Skin of body (tissue), 1 donor: ENCODE measurements at regions not wholly inside any gene's neighbourhood (a gene's known extent, or its start where the extent isn't known, plus 50 kb on each side); places are given as distances from the start of the nearest gene placed in this dataset.
"Not testable (repeated sequence)": the region's sequence is repeated elsewhere in the genome, so short reads cannot be mapped to it uniquely, and the experiment has no call there.

Experiments
- DNase-seq: peaks from one replicate; lab custom pipeline; 2025; lab: John Stamatoyannopoulos, UW

GRCh38 chr13:64718116-64718515, 2512.0 kb downstream of the PCDH9 start:
- DNase-seq, result no peak

- DNase-seq, result no peak
Observed at GRCh38 chr13:64716936-64717335, 2513.2 kb downstream of the PCDH9 start.

GRCh38 chr13:64709079-64709478, 2521.1 kb downstream of the PCDH9 start:
- DNase-seq, result no peak

GRCh38 chr13:64704121-64704649, 2526.0 kb downstream of the PCDH9 start:
- DNase-seq, result no peak

- DNase-seq, result no peak
Observed at GRCh38 chr13:64697226-64697625, 2532.9 kb downstream of the PCDH9 start.

- no peak for DNase-seq
Observed at GRCh38 chr13:64688893-64689677, 2541.1 kb downstream of the PCDH9 start.

- DNase-seq, result not testable (repeated sequence)
Observed at GRCh38 chr13:64686536-64686935, 2543.6 kb downstream of the PCDH9 start.

- DNase-seq, result no peak
Observed at GRCh38 chr13:64684685-64685431, 2545.3 kb downstream of the PCDH9 start.

- no peak for DNase-seq
Observed at GRCh38 chr13:64684108-64684507, 2546.0 kb downstream of the PCDH9 start.

- DNase-seq, result no peak
Observed at GRCh38 chr13:64680739-64681138, 2549.4 kb downstream of the PCDH9 start.

GRCh38 chr13:64675255-64675892, 2554.8 kb downstream of the PCDH9 start:
- no peak for DNase-seq

- no peak for DNase-seq
Observed at GRCh38 chr13:64674126-64674525, 2556.0 kb downstream of the PCDH9 start.

- DNase-seq, result no peak
Observed at GRCh38 chr13:64672751-64673150, 2557.4 kb downstream of the PCDH9 start.

- DNase-seq, result no peak
Observed at GRCh38 chr13:64662887-64663593, 2567.1 kb downstream of the PCDH9 start.

GRCh38 chr13:64648293-64648692, 2581.8 kb downstream of the PCDH9 start:
- DNase-seq, result no peak

- no peak for DNase-seq
Observed at GRCh38 chr13:64643066-64643465, 2587.1 kb downstream of the PCDH9 start.

GRCh38 chr13:64640002-64640401, 2590.1 kb downstream of the PCDH9 start:
- DNase-seq, result no peak

- no peak for DNase-seq
Observed at GRCh38 chr13:64639206-64639605, 2590.9 kb downstream of the PCDH9 start.

- no peak for DNase-seq
Observed at GRCh38 chr13:64633948-64634347, 2596.2 kb downstream of the PCDH9 start.

GRCh38 chr13:64627654-64628053, 2602.5 kb downstream of the PCDH9 start:
- DNase-seq, result no peak

- DNase-seq, result no peak
Observed at GRCh38 chr13:64626105-64626504, 2604.0 kb downstream of the PCDH9 start.
